B cell (primary cell): ENCODE measurements at regions not wholly inside any gene's neighbourhood (a gene's known extent, or its start where the extent isn't known, plus 50 kb on each side); places are given as distances from the start of the nearest gene placed in this dataset.

Source experiments
- CTCF ChIP-seq: fragments of 200-600 bp; IDR thresholded peaks from one replicate; pipeline ENCODE4 v1.8.0; 2022; ENCODE audit warnings: antibody characterized with exemption, mild to moderate bottlenecking
- EZH2 ChIP-seq: IDR thresholded peaks from 2 replicates; pipeline ENCODE4 v1.6.1; 2012; ENCODE audit warnings: borderline replicate concordance, low read depth, mild to moderate bottlenecking, moderate library complexity, low read length; ENCODE audit not compliant: insufficient read depth, poor library complexity, severe bottlenecking

- TF ChIP-seq EZH2, result no peak
- no peak for TF ChIP-seq CTCF
Measured at GRCh38 chr14:100403802-100404365, 80.7 kb downstream of the SLC25A47 start.
